SU-DHL-6 (cell line): ENCODE measurements at regions not wholly inside any gene's neighbourhood (a gene's known extent, or its start where the extent isn't known, plus 50 kb on each side); places are given as distances from the start of the nearest gene placed in this dataset.

Experiments
- H2AFZ ChIP-seq: fragments of 200-600 bp; sonication (generic); 2 replicates; pipeline ENCODE4 v1.6.1; 2014; ENCODE audit warnings: low read depth, mild to moderate bottlenecking, moderate library complexity, mixed read lengths, antibody characterized with exemption, low read length; ENCODE audit not compliant: severe bottlenecking
- H3F3A ChIP-seq: fragments of 200-600 bp; shearing (Covaris generic); 2 replicates; pipeline ENCODE4 v1.6.0; 2016; ENCODE audit warnings: antibody characterized with exemption, mild to moderate bottlenecking; ENCODE audit not compliant: insufficient read depth
- H3K27ac ChIP-seq: fragments of 200-600 bp; sonication (generic); 2 replicates; pipeline ENCODE4 v1.5.1; 2016; ENCODE audit warnings: low read depth, mild to moderate bottlenecking, low read length, moderate library complexity, mixed read lengths
- H3K27me3 ChIP-seq: fragments of 200-600 bp; sonication (generic), shearing (Covaris generic); 2 replicates; pipeline ENCODE4 v1.6.0; 2014; ENCODE audit warnings: mild to moderate bottlenecking, low read length
- H3K36me3 ChIP-seq: fragments of 200-600 bp; sonication (generic); 2 replicates; pipeline ENCODE4 v1.6.1; 2014; ENCODE audit warnings: mild to moderate bottlenecking, low read length, mixed read lengths
- H3K4me2 ChIP-seq: fragments of 300-600, 200-600 bp; shearing (Covaris generic), sonication (generic); 2 replicates; pipeline ENCODE4 v1.6.0; 2014; ENCODE audit warnings: low read length, low read depth, mild to moderate bottlenecking; ENCODE audit not compliant: poor library complexity, severe bottlenecking
- H3K4me3 ChIP-seq: fragments of 200-600 bp; sonication (generic); 2 replicates; pipeline ENCODE4 v1.5.1; 2014; ENCODE audit warnings: antibody characterized with exemption, low read length, mild to moderate bottlenecking, mixed read lengths; ENCODE audit not compliant: insufficient read depth, poor library complexity, severe bottlenecking
- H3K79me2 ChIP-seq: fragments of 200-600 bp; sonication (generic); 2 replicates; pipeline ENCODE4 v1.6.1; 2014; ENCODE audit warnings: mild to moderate bottlenecking, low read length, moderate library complexity; ENCODE audit not compliant: insufficient read depth
- H3K9ac ChIP-seq: fragments of 200-600 bp; sonication (generic); 2 replicates; pipeline ENCODE4 v1.7.0; 2014; ENCODE audit warnings: mild to moderate bottlenecking, low read length
- H3K9me2 ChIP-seq: fragments of 200-600 bp; sonication (generic); replicated peaks from 2 replicates; pipeline ENCODE4 v1.6.1; 2014; ENCODE audit warnings: low read length; ENCODE audit not compliant: insufficient read depth
- H3K9me3 ChIP-seq: fragments of 200-600 bp; sonication (generic); 2 replicates; pipeline ENCODE4 v1.6.1; 2014; ENCODE audit warnings: low read length, mixed read lengths; ENCODE audit not compliant: insufficient read depth
- H4K20me1 ChIP-seq: fragments of 200-600 bp; sonication (generic); 2 replicates; pipeline ENCODE4 v1.6.1; 2014; ENCODE audit warnings: low read depth, mild to moderate bottlenecking, antibody characterized with exemption, low read length, moderate library complexity, mixed read lengths
- CTCF ChIP-seq: fragments of 200-600 bp; sonication (generic); IDR thresholded peaks from one replicate; pipeline ENCODE4 v1.5.1; 2017; ENCODE audit warnings: antibody characterized with exemption, mild to moderate bottlenecking, low read length, moderate library complexity; ENCODE audit not compliant: insufficient read depth, poor library complexity, severe bottlenecking
- EZH2phosphoT487 ChIP-seq: fragments of 200-600 bp; sonication (generic), shearing (Covaris generic); conservative IDR thresholded peaks from 2 replicates; pipeline ENCODE4 v1.6.1; 2018; ENCODE audit warnings: mild to moderate bottlenecking, antibody characterized with exemption, low read length, moderate library complexity, mixed read lengths

- Histone ChIP-seq H3K9me3 (no peaks in the 10 kb centered on the region), H3K4me3 (no peak overlapping the region), H2AFZ (no peak overlapping the region), H3K9me2 (no peaks in the 10 kb centered on the region), H3K4me2 (no peak overlapping the region), H3K79me2 (no peaks in the 10 kb centered on the region), H3K36me3 (no peaks in the 10 kb centered on the region), H4K20me1 (no peaks in the 10 kb centered on the region), H3F3A (no peaks in the 10 kb centered on the region), H3K9ac (no peak overlapping the region), H3K27me3 (no peaks in the 10 kb centered on the region), H3K27ac (no peak overlapping the region)
- TF ChIP-seq EZH2phosphoT487 (no peak), CTCF (no peak)
These were observed 558.0 kb downstream of the ZWINT start for GRCh38 chr10:55803055-55803454.

GRCh38 chr10:55801353-55801661 lies 559.8 kb downstream of the ZWINT start:
- Histone ChIP-seq H3K4me2 (no peak overlapping the region), H3K9ac (no peak overlapping the region), H3K27ac (no peak overlapping the region), H3K79me2 (no peaks in the 10 kb centered on the region), H3K9me3 (no peaks in the 10 kb centered on the region), H3K4me3 (no peak overlapping the region), H3F3A (no peaks in the 10 kb centered on the region), H3K36me3 (no peaks in the 10 kb centered on the region), H3K27me3 (no peaks in the 10 kb centered on the region), H2AFZ (no peak overlapping the region), H4K20me1 (no peaks in the 10 kb centered on the region), H3K9me2 (no peaks in the 10 kb centered on the region)
- TF ChIP-seq CTCF (no peak), EZH2phosphoT487 (no peak)

- Histone ChIP-seq H3K27me3 (no peaks in the 10 kb centered on the region), H3K9me3 (no peaks in the 10 kb centered on the region), H3K9ac (no peak overlapping the region), H2AFZ (no peak overlapping the region), H3K36me3 (no peaks in the 10 kb centered on the region), H3K27ac (no peak overlapping the region), H3K4me3 (no peak overlapping the region), H3K9me2 (no peaks in the 10 kb centered on the region), H4K20me1 (no peaks in the 10 kb centered on the region), H3K4me2 (no peak overlapping the region), H3K79me2 (no peaks in the 10 kb centered on the region), H3F3A (no peaks in the 10 kb centered on the region)
- TF ChIP-seq EZH2phosphoT487 = no peak
- no peak for TF ChIP-seq CTCF
These were observed 560.3 kb downstream of the ZWINT start for GRCh38 chr10:55800602-55801352.
